HG02610 (cell line): ENCODE measurements at regions not wholly inside any gene's neighbourhood (a gene's known extent, or its start where the extent isn't known, plus 50 kb on each side); places are given as distances from the start of the nearest gene placed in this dataset.

ENCODE experiments used
- ATAC-seq: cut with Tn5 transposase; IDR thresholded peaks from one replicate; pipeline ENCODE4 v1.9.1; 2021; ENCODE audit warnings: mild to moderate bottlenecking, moderate library complexity; ENCODE audit not compliant: unreplicated experiment

DNA sequence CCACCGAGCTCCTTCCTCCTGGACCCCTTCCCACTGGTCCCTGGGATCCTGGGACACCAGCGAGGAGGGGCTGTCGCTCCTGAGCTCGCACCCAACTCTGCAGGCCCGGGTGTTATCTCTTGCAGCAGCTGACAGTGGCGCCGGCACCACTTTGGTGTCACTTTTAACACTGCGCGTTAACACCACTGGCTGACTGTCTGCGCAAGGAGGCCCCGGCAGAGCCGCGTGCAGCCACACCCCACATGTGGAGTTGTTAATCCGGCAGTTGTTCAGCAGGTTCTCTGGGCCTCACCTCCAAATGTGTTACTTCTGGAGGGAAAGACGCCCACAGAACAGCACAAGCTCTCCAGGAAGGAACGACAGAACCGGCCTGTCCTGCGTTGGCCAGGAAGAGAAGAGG is 155.0 kb upstream of the GLI2 start:
- ATAC-seq: no peak

DNA sequence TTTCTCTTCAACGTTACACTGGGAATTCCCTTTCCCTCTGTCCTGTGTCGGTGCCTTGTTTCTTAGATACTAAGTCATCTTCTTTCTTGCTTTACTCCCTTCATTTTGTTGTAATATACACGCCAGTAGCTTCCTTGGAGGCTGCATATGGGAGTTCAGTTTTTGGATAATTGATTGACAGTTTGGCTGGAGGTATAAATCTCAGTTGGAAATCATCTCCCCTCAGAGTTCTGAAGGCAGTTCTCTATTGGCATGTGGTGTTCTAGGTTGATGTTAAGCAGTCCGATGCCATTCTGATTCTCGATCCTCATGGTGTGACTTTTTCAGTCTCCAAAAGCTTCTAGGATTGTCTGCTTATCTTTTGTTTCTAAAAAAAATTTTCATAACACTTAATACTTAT is 152.5 kb upstream of the GLI2 start:
- no peak for ATAC-seq

DNA sequence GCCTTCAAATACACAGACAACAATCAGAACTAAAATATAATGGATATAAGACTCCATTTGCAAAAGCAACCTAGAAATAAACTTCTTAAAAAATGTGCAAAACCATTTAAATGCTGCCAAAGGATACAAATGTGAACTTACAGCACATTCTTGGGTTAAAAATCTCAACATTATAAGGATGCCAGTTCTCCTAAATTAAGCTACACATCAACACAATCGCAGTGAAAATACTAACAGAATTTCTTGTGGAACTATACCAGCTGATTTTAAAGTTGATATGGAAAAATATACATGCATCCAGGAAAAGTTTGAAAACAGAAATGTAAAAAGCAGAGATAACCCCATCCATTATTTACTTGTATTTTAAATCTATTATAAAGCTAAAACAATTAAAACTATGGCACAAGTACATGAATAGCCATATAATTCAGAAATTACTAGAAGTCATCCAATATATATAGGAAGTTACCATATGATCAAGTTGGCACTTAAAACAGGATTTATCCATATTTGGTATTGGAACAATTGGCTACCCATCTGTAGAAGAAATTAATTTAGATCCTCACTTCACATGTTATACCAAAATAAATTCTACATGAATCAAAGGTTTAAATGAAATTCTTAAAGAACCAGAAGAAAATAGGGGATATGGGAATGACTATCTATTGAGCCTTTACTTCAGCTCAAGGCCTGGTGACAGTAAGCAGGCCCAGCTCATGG is 151.7 kb upstream of the GLI2 start:
- no peak for ATAC-seq

DNA sequence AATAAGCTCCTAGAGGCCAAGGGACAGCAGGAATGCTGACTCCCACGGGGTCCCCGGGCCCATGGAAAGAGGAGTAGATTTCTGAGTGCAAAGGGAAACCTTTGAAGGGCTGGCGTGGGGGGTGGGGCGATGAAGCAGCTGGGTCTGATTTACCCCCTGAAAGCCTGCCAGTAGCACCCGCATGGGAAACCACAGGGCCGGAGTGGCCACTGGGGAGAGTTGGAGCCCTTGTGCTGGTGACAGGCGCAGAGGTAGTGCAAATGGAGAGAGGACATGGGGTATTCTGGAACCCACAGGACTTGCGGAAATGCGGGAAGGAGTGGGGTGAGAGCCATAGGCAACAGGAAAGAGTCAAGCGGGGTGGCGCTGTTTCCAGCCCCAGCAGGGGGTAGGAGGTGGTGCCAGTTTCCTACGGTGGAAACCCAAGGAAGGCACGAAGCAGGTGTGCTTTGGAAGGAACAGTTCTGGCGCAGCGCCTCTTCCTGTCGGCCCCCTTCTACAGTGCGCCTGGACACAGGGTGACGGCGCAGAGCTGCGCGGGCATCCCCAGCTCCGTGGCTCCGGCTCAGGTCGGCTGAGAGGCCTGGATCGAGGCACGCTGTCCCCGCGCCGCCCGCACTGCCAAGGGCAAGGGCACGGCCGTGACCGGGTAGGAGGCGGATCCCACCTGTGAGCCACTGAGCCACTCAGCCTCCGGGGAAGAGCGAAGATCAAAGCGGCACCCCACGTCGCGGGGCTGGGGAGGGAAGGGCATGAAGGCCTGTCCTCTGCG is 149.0 kb upstream of the GLI2 start:
- ATAC-seq: no peak

DNA sequence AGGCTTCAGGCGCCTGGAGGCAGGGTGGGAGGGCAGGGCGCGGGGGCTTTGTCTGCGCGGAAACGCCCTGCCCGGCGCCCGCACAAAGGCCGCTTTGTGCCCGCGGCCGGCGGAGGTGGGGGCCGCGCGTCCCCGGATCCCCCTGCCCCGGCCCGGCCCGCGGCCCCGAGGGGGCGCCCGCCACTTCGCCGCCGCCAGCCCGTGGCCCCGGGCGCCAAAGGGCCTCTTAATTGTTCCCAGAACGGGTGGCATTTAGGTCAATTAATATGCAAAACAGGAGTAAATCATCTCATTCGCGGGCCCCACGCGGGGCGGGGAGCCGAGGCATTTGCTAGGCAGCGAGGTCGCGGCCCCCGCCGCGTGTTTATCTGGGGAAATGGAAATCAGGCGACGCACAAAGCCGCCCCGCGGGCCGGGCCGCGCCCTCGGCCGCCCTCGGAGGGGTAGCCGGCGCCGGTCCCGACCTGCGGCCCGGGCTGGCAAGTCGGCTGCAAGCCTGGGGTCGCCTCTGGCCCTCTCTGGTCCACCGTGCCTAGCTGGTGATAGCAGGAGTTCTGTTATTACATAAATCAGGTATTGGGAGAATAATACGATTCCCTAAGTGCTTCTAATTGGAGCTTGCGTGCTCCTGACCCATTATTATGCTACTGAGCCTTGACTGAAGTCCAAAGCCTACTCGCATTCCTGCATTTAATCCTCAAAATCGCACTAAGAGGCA is 148.2 kb upstream of the GLI2 start:
- no peak for ATAC-seq

DNA sequence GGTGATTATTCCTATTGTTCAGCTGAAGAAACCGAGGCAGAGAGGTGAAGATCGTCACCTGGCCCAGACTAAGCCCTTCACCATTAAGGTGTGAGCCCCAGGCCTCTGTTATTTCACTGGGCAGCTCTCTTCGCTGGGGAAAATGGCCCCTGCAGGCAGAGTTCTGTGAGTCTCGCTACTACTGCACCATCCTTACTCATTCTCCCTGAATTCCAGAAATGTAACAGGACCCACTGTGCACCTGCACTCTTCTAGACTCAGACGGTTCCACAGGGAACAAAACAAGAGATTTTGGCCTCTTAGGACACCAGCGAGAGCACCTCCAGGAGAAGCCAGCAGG is 147.7 kb upstream of the GLI2 start:
- ATAC-seq: no peak

DNA sequence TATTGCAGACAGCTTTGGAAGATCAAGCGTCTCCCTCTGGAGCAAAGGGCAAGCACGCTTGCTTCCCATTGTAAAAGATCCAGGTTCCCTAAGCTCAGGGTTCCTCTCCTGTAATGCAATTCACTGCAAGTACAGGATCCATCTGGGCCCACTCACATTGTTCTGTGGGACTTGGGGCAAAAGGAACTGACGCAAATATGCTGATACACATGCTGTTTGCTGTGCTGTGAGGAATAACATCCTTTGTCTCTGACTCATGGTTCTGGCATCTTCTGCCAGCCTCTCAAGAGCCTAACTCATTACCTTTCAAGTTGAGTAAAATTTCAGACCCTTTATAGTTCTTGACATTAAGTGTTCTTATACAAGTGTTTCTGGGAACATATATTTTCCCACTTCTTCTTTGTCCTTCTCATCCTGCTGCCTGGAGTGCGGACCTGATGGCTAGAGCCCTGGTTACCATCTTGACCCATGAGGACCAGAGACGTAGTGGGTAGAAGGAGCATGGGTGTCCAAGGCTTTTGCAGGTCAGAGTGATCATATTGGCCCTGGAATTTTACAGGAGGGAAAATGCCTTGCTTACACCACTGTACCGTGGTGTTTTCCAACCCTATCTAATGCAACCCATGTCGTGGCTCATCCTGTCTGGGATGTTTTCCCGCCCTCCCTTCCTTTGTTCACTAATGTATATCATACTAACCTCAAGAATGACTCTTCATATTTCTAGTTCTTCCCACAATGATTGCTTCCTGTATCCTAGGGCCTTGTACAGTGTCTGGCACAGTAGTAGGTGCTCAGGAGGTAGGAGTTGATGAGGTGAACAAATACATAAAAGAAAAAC is 145.7 kb upstream of the GLI2 start:
- ATAC-seq: no peak

DNA sequence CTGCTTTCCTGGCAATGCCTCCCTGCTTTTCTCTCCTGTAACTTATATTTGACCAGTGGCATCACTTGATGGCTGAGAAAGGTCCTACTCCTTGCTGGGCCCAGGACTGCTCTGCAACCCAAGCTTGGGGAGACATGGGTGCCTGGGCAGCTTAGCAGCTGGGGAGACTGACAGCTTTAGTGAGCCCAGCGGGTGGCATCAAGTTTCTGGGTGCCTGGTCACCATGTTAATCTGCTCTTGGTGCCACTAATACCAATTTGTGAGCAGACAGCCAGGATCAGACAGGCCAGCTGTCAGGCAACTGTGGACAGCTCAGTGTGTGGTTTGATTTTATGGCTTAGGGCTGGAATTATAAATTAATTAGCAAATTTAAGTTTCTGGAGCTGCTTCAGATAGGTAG is 144.8 kb upstream of the GLI2 start:
- no peak for ATAC-seq

DNA sequence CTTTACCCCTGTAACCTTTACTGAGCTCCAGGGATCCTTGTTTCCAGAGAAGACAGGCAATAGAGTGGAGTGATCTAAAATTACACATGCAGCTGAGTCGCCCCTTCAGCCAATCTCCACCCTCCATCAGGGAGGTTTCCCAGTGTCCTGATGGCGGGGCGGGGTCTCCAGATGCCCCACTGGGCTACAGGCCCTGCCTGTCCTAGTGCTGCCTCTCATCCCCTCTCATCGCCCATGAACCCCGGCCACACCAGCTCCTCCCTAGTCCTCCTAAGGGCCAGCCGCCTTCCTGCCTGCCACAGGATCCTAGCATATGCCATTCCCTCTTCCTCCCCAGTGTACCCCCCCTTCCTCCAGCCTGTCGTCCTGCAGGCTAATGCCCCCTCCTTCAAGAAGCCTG is 144.1 kb upstream of the GLI2 start:
- no peak for ATAC-seq

DNA sequence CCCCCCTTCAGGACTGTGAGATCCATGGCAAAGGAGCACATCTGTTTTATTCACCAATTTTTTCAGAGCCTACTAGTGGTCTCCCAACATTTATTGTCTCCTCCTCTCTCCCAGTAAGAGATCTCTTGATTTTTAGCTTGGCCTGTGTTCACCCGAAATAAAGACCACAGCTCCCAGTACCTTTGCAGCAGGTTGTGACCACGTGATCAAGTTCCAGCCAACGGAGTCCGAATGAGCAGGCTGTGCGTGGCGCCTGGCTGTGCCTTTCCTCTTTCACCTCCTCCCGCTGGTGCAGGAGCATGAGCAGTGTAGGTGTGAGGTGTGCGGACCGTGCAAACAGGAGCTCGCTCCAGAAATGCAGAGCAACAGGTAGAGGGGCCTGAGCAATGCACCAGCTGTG is 143.6 kb upstream of the GLI2 start:
- ATAC-seq: no peak

DNA sequence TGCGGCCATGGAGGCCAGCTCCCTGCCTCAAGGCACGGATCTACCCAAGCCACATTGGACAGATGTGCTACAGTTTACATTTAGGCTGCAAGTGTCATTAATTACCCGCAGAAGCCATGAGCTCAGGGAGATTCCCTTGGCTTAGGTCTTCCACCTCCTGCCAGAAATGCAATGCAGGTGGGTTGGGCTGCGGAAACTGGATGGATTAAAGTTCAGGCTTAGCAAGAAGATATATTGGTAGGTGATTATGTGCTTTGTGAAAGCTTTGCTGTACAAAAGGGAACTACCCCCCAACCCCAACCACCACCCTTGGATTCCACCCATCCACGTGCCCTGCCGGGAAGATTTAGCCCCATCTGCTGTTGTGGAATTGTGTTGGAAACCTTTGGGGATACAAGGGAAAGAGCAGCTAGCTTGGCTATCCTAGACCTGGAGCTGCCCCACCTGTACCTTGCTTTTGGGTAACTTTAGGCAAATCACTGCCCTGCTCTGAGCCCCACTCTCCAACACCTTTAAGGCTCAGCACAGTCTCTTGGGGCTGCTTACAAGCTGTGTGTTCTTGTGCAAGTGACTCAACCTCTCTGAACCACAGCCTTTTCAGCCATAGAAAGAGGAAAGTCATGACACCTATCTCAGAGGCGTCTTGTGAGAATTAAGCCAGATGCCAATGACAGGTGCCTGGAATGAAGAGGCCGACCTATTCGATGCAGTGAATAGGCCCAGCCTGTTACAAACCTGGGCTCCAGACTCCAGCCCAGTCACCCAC is 141.6 kb upstream of the GLI2 start:
- no peak for ATAC-seq

DNA sequence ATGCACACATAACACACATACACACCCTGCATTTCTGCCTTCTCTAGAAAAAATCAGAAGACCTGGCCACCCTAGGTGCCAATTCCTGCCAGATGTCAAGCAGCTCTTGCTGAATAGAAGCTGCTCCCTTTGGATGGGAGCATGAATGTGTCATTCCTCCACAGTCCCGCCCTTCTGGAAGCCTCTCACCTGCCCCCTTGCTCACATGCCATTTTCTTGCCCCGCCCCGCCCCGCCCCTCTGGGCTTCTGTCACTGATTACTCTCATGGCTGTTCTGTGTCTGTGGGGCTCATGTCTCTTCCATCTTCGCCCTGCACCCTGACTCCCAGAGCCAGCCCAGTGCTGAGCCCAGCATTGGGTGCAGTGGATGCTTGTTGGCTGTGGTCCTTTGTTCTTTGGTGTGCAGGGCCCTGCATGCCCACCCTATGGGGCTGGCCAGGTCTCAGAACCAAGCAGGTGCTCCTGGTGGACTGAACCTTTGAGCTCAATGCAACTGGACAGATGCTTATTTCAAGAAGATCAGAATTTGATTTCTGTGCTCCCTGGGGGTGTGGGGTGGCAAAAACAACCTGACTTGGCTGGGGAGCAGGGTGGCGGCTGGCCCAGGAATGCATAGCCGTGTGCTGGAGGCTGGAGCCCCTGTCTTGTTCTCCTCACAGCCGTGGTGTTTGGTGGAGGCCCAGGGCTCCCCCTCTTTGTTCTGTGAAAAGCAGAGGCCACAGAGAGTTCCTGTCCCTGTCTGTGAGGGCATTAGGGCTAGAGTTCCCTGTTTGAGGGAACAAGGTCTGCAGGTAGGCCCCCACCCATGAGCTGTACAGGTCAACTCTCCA is 140.6 kb upstream of the GLI2 start:
- no peak for ATAC-seq

DNA sequence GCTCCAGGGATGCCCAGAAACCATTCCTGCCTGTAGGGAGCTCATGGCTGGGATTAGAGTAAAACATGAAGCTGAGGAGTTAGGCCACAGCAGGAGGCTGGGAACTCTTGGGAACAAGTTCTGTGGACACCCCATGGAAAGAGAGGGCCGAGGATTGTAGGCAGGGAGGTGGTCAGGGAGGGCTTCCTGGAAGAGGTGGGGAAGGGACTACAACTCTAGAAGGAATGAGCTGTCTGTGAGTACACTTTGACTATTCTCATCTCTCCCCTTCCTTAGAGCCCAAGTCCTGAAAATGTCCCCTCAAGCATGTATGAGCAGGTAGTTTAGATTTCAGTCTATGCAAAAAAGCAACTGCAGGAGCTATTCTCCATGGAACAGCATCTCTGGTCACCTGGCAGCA is 139.9 kb upstream of the GLI2 start:
- no peak for ATAC-seq

DNA sequence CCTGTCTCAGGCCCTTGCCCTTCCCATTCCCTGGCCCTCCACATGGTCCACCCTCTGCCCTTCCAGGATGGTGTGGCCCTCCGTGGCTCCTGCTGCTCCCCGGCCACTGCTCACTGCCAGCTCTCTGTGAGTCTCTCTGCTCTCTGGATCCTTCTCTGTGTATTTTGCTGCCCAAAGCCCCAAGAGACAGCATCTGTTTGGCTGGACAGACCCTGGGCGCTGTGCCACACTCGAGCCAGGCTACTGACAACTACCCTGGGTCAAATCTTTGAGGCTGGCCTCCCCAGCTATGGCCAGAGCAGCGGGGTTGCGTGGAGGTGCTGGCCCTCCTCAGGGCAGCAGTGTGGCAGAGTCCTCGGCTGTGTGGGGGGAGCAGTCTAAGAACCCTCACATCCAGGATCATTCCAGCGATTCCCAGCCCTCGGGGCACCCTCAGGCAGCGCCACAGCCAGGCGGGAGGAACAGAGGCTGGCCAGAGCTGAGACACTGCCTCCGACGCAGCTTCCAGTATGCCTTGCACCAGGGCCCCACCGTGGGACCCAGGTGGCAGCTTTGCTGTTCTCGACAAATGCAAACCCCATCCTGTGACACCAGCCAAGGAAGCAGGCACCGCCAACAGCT is 139.4 kb upstream of the GLI2 start:
- ATAC-seq: no peak

DNA sequence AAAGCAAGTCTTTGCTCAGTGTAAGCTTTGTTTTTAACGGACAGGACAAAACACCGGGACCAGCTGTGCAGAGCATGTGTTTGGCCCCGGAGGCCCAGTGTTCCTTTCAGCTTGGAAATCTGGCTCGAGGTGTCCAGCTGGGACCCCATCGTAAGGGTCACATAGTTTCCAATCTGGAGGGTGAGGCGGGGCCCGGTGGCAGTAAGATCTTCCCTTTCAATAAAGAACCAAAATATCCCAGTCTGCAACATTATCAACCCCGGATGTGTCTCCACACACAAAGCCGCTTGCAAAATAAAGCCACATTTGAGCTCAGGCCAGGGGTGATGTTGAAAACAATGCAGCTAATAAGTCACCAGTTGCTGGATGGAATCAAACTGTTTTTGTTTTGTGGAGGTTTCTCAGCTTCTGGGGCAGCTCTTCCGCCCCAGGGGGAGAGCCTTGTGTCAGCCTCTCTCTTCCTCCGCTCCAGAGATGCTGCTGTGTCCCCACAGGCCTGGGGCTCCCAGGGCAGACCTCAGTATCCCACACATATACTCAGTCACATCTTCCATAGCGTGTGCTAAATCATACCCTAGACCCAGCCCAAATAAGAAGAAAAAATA is 138.6 kb upstream of the GLI2 start:
- no peak for ATAC-seq

DNA sequence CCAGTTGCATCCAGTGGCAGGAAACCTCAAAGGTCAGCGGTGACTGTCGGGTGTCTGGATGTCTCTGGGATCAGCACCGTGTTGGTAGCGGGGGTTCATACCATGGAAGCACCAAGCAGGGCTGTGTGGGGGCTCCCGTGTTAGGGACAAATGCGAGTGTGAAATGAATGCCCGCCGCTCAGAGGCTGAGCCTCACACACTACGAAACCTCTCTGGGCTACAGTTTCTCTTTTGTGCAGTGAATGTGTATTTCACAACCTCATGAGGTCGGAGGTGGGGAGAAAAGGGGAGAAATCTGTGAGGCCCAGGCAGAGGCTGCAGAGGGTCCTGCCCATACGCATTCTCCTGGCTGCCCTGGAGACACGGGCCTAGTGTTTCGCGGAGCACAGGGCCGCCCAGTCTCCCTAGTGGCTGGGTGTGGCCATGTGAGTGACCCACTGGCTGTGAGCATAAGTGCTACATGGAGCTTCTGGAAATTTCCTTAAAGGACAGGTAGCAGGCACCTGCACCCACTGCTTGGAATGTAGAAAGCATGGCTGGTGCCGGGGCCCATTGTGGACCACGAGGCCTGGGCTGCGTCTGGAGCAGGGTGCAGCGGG is 138.0 kb upstream of the GLI2 start:
- ATAC-seq: no peak

DNA sequence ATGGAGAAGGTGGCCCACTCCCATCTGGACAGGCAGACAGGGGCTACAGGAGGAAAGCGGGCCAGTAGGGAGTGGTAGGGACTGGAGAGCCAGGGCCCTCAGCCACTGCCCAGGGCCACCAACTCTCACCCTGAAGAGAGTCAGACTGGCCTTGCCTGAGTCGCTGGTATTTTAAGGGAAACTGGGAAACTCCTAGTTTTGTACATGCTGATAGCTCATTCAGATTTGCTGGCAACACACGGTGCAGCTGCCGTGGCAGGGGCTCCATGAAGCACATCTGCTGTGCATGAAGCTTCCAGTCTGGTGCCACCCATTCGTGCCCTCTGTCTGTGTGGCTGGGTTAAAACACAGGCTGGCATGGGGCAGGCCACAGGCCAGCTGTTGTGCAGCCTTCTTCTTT is 137.3 kb upstream of the GLI2 start:
- no peak for ATAC-seq

DNA sequence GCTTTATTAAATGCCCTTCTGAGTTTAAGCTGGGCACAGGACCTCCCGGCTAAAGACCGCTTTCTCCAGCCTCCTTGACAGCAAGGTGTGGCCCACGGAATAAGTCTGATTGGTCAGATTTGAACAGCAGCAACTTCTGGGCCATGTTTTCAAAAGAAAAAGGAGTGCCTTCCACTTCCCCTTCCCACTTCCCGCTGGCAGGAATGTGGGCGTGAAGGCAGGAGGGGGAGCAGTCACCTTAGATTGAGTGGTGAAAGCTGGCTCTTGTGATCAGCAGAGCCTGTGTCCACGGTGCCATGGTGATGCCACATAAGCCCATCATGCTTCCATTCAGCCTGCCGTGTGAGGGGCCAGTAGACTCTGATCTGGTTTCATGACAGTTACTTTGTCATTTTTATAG is 136.6 kb upstream of the GLI2 start:
- no peak for ATAC-seq
